GM18870 (cell line): ENCODE measurements at regions not wholly inside any gene's neighbourhood (a gene's known extent, or its start where the extent isn't known, plus 50 kb on each side); places are given as distances from the start of the nearest gene placed in this dataset.

ENCODE experiments used
- ATAC-seq: cut with Tn5 transposase; IDR thresholded peaks from one replicate; pipeline ENCODE4 v1.9.1; 2021; ENCODE audit warnings: moderate library complexity; ENCODE audit not compliant: unreplicated experiment

- no peak for ATAC-seq
Measured at GRCh38 chr15:70556779-70557178, 206.6 kb downstream of the UACA start.

DNA sequence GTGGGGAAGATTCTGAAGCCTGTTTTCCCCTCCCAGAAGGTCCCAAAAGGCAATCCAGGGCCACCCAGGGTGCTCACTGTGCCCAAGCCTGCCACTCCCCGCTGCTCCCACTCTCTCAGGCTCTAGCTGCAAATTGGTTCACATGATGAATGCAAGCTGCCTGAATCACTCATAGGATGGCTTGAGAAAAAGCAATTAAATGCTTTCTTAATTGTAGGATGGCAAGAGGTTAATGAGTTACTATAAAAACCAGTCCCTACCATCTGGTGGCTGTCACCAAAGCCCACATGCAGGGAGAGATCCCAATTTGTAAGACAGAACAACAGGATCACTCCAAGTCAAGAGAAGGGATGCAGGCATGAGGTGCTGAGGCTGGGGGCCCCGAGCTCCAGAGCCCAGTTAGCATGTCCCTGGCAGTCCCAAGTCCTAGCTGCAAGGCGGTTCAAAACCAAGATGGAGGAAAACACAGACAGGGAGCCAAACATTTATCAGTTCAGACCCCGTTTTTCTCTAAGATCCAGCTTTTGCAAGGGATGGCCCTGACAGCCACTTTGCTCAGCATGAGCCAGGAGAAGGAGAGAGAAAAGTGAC lies 207.1 kb downstream of the UACA start:
- no peak for ATAC-seq

- ATAC-seq = no peak
Measured at GRCh38 chr15:70555713-70556112, 207.6 kb downstream of the UACA start.

- no peak for ATAC-seq
Measured at GRCh38 chr15:70547846-70548487, 215.4 kb downstream of the UACA start.

- ATAC-seq = no peak
Measured at GRCh38 chr15:70545526-70545925, 217.8 kb downstream of the UACA start.

GRCh38 chr15:70541511-70541910 lies 221.8 kb downstream of the UACA start:
- no peak for ATAC-seq

- ATAC-seq = no peak
Measured at GRCh38 chr15:70539912-70540530, 223.3 kb downstream of the UACA start.

DNA sequence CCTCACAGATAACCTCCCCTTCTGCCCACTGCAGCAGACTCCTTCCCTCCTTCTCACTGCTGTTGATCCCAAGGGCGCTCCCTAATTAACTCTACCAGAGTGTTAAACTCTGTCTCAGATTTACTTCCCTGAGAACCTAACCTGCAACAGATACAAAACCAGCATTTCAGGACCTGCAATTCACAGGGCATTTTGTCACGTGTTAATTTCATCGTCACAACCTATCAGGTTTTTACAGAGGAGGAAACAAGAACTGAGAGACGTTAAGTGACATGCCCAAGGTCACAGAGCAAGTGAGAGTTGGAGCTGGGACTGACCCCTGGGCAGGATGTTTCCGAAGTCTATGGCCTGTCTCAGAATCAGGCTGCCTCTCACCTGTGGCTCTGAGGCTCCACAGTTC lies 223.9 kb downstream of the UACA start:
- ATAC-seq = no peak

GRCh38 chr15:70538278-70538677 lies 225.1 kb downstream of the UACA start:
- no peak for ATAC-seq

GRCh38 chr15:70535955-70536338 lies 227.4 kb downstream of the UACA start:
- ATAC-seq = no peak

DNA sequence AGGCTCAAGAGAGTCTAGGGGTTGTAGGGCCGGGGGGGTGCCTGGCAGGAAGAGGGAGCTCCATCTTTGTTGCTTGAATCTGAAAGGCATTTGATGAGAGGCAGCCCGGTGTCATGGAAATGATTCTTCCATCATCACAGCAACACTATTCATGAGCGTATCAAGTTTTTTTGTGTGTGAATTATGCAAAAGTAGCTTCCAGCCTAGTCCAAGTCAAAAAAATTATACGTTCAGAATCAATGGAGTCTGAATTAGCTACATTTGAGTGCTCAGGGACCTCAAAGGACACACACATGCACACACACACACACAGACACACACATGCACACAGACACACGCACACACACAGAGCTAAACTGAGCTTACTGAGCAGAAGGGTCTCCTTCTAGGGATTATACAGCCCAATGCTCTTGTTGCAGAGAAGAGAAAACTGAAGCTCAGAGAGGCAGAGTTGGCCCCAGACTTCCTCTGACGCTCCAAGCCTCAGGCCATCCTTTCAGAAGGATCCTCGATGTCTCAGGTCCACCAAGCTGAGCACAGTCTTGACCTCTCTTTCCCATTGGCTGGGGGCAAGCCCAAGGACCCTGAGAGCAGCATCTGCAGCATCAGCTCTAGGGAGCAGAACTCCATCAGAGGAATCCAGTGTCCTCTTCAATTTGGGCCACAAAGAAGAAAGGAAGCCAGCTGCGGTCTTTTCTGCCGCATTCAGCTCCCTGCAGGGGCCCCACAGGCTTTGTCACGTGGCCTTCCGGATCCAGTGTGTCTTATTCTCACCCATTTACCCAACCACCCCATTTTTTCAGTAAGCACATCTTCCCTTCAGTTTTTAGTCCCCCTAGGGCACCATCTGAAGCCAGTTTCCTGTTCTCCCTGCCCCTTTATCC lies 228.0 kb downstream of the UACA start:
- no peak for ATAC-seq

DNA sequence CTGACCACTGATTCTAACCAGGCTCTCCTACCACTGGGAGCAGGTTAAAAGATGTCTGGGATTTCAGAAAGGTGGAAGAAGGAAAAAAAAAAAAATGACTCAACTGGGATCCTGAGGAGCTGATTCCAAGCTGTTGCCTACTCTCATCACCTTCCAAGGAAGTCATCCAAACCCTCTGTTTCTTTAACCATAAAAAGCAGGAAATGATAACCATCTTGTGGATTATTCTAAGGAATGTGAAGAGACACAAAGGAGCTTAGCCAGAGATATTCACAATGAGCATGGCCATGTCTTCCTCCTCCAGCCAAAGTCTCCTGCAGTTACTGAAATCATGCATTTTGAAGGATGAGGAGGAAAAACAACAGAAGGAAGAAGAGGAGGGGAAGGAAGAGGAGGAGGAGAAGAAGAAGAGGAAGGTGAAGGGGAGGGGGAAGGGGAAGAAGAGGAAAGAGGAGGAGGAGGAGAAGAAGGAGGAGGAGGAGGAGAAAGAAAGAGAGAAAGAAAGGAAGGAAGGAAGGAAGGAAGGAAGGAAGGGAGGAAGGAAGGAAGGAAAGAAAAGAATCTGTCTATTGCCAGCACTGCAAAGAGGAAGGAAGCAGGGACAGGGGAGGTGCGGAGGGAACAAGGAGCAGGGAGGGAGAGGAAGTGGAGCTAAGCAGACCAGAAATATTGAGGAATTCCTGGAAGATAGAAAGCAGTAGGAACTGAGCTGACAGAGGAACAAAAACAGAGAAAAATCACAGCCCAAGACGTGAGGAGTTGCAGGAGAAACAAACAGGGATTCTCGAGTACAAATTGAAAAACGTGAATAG lies 229.2 kb downstream of the UACA start:
- no peak for ATAC-seq

GRCh38 chr15:70532531-70533186 lies 230.7 kb downstream of the UACA start:
- no peak for ATAC-seq

DNA sequence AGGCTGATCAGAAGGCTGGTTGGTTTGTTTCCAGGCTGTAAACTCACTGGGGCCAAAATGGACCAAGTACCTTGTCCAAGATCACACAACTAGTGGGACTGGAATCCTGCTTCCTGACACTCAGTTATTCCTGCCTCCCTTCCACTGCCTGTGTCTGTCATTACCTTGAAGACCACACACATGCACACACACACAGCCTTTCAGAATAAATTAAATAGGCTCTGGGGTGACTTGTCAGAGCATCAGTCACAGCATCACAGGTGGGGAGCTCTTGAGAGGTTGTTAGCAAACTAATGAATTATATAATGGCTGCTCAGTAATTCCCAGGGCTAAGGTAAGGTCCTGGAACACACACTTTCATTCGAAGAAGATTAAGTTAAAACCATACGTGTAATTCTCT lies 231.8 kb downstream of the UACA start:
- no peak for ATAC-seq

GRCh38 chr15:70530906-70531305 lies 232.5 kb downstream of the UACA start:
- ATAC-seq = no peak

DNA sequence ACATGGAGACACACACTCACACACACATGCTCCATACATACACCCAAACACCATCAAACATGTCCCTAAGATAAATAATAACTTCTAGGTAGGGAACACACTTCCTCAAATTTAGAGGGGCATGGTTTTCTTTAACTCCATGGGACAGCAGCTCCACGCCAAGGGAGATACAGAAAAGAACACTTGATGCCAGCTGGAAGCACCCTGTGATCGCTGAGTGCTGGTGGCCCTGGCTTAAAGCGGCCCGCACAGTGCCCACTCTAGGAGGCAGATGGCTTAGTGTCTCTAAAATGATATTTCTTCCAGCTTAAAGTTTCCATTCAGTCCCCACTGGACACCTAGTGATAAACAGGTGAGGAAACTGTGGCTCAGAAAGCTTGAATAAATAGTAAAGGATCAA lies 232.9 kb downstream of the UACA start:
- no peak for ATAC-seq

DNA sequence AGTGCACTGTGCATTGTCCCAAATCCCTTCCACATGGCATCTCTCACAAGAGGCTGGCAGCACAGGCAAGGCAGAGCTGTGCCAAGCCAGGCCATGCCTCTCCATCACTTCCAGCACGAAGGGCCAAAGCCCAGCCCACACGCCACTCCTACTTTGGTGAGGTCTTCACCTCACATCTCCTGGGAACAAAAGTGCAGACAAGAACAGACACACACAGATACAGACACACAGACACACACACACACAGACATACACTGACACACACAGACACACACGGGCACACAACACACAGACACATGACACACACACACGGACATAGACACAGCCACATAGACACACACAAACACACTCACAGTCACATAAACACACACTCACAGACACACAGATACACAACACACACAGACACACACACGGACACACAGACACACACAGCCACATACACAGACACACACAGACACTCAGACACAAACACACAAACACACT lies 233.3 kb downstream of the UACA start:
- no peak for ATAC-seq

- no peak for ATAC-seq
Measured at GRCh38 chr15:70528816-70529215, 234.5 kb downstream of the UACA start.

- peak; percentile 68 for ATAC-seq
Measured at GRCh38 chr15:70528270-70528706, 235.1 kb downstream of the UACA start.

DNA sequence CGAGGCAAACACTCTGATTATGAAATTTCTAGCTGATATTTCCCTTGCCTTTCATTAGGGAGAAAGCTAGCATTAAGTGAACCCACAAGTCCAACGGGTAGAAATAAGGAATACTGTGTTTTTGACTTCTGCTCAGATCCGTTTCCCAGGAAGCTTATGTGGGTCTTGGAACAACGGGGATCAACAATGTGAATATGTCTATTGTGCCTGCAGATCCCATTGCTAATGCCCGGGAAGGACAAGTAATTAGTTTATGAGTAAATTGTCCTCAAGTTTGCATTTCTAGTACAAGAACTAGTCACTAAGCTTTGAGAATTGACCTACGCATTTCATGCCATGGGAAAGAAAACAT lies 236.4 kb downstream of the UACA start:
- no peak for ATAC-seq
